Stimulated activated naive CD4-positive, alpha-beta T cell (primary cell): ENCODE measurements at regions not wholly inside any gene's neighbourhood (a gene's known extent, or its start where the extent isn't known, plus 50 kb on each side); places are given as distances from the start of the nearest gene placed in this dataset.
"Not testable (repeated sequence)": the region's sequence is repeated elsewhere in the genome, so short reads cannot be mapped to it uniquely, and the experiment has no call there.

ENCODE experiments used
- DNase-seq, 6 experiments: peaks; one replicate each; lab custom pipeline; 2025; lab: John Stamatoyannopoulos, UW

GRCh38 chr7:135872861-135873260, 104.3 kb downstream of the MTPN start:
- not testable (repeated sequence) for DNase-seq

- DNase-seq = no peak
Observed at GRCh38 chr7:135862586-135863340, 114.2 kb upstream of the FAM180A start.

GRCh38 chr7:135859538-135859937, 110.9 kb upstream of the FAM180A start:
- no peak for DNase-seq

- DNase-seq = no peak
Observed at GRCh38 chr7:135858851-135859250, 110.2 kb upstream of the FAM180A start.

GRCh38 chr7:135858379-135858778, 109.8 kb upstream of the FAM180A start:
- no peak for DNase-seq

- DNase-seq = no peak
Observed at GRCh38 chr7:135857519-135858274, 109.1 kb upstream of the FAM180A start.

GRCh38 chr7:135856356-135857144, 107.9 kb upstream of the FAM180A start:
- DNase-seq = no peak

- no peak for DNase-seq
Observed at GRCh38 chr7:135855846-135856245, 107.2 kb upstream of the FAM180A start.

- no peak for DNase-seq
Observed at GRCh38 chr7:135853499-135853898, 104.9 kb upstream of the FAM180A start.

- no peak for DNase-seq
Observed at GRCh38 chr7:135853008-135853407, 104.4 kb upstream of the FAM180A start.

GRCh38 chr7:135847242-135847641, 98.6 kb upstream of the FAM180A start:
- no peak for DNase-seq

- DNase-seq = no peak
Observed at GRCh38 chr7:135846339-135846738, 97.7 kb upstream of the FAM180A start.

GRCh38 chr7:135845415-135846075, 96.9 kb upstream of the FAM180A start:
- no peak for DNase-seq

- no peak for DNase-seq
Observed at GRCh38 chr7:135844903-135845302, 96.3 kb upstream of the FAM180A start.

- DNase-seq = no peak
Observed at GRCh38 chr7:135843214-135843613, 94.6 kb upstream of the FAM180A start.

- no peak for DNase-seq
Observed at GRCh38 chr7:135842446-135843179, 94.0 kb upstream of the FAM180A start.

GRCh38 chr7:135840591-135840990, 92.0 kb upstream of the FAM180A start:
- no peak for DNase-seq

GRCh38 chr7:135837675-135838074, 89.1 kb upstream of the FAM180A start:
- DNase-seq = no peak

- DNase-seq = no peak
Observed at GRCh38 chr7:135834266-135834665, 85.7 kb upstream of the FAM180A start.

GRCh38 chr7:135833642-135834041, 85.0 kb upstream of the FAM180A start:
- no peak for DNase-seq

- no peak for DNase-seq
Observed at GRCh38 chr7:135831455-135832195, 83.0 kb upstream of the FAM180A start.
